IMR-90 (cell line): ENCODE measurements at regions not wholly inside any gene's neighbourhood (a gene's known extent, or its start where the extent isn't known, plus 50 kb on each side); places are given as distances from the start of the nearest gene placed in this dataset.

Source experiments
- BHLHE40 ChIP-seq: fragments of 150-350 bp; IDR thresholded peaks from 2 replicates; pipeline ENCODE4 v1.6.1; 2016; ENCODE audit warnings: mild to moderate bottlenecking, low read depth, low read length
- CHD1 ChIP-seq: IDR thresholded peaks from 2 replicates; pipeline ENCODE4 v1.6.1; 2012; ENCODE audit warnings: low read depth, low read length, improper control_type of control experiment
- FOS ChIP-seq: fragments of 150-350 bp; IDR thresholded peaks from 2 replicates; pipeline ENCODE4 v1.6.1; 2016; ENCODE audit warnings: low read depth, low read length
- MAFK ChIP-seq: IDR thresholded peaks from 2 replicates; pipeline ENCODE4 v1.6.1; 2012; ENCODE audit warnings: low read depth, low read length, improper control_type of control experiment
- MAZ ChIP-seq: IDR thresholded peaks from 2 replicates; pipeline ENCODE4 v1.6.1; 2012; ENCODE audit warnings: low read depth, mild to moderate bottlenecking, low read length, improper control_type of control experiment, moderate library complexity, borderline replicate concordance
- MXI1 ChIP-seq: IDR thresholded peaks from 2 replicates; pipeline ENCODE4 v1.6.1; 2012; ENCODE audit warnings: low read depth, mild to moderate bottlenecking, low read length, moderate library complexity, borderline replicate concordance
- NFE2L2 ChIP-seq: fragments of 150-350 bp; IDR thresholded peaks from 2 replicates; pipeline ENCODE4 v1.6.1; 2016; ENCODE audit warnings: low read depth, mild to moderate bottlenecking, low read length
- POLR2A ChIP-seq: IDR thresholded peaks from 2 replicates; pipeline ENCODE4 v1.6.1; 2012; ENCODE audit warnings: mild to moderate bottlenecking, low read depth, low read length
- RAD21 ChIP-seq: IDR thresholded peaks from 2 replicates; pipeline ENCODE4 v1.6.1; 2012; ENCODE audit warnings: low read length, improper control_type of control experiment
- RCOR1 ChIP-seq: IDR thresholded peaks from 2 replicates; pipeline ENCODE4 v1.6.1; 2012; ENCODE audit warnings: mild to moderate bottlenecking, low read length, improper control_type of control experiment; ENCODE audit not compliant: insufficient replicate concordance
- RFX5 ChIP-seq: IDR thresholded peaks from 2 replicates; pipeline ENCODE4 v1.8.0; 2012; ENCODE audit warnings: low read depth, mild to moderate bottlenecking, low read length, moderate library complexity
- SMC3 ChIP-seq: fragments of 150-350 bp; IDR thresholded peaks from 2 replicates; pipeline ENCODE4 v1.6.1; 2016; ENCODE audit warnings: low read depth, mild to moderate bottlenecking, antibody characterized with exemption, low read length, moderate library complexity
- TF ChIP-seq, protein P1 (sequence below): fragments of 150-350 bp; IDR thresholded peaks from 2 replicates; pipeline ENCODE4 v1.6.1; 2016; ENCODE audit warnings: low read depth, mild to moderate bottlenecking, low read length, moderate library complexity, borderline replicate concordance
- TF ChIP-seq, protein P2 (sequence below): conservative IDR thresholded peaks from 2 replicates; pipeline ENCODE4 v1.5.1; 2012; ENCODE audit warnings: mild to moderate bottlenecking, low read depth, low read length, improper control_type of control experiment

DNA sequence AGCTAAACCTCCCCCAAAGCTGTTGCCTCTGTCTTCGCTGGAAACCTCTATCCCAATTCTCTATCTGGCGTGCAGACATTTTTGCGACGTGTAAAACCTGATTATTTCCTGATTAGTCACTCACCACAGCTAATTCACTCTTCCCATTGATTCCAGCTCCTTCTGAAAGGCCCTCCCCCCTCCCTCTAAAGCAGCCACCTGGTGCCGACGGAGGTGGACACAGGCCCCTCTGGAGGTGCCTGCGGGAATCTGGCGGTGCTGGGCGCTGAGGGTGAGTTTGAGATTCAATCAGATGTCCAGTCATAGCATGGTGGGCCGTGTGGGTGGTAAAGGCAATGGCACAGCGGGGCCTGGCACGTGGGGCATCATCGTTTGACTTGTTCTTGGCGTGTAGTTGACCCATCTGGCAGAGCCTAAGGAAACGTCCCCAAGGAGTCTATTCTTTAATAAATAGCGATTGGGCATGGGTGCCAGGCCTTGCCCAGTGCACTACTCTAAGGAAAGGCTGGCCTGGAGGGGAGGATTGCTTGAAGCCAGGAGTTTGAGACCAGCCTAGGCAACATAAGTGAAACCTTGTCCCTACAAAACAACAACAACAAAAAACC, 271.1 kb upstream of the MVB12B start:
- TF ChIP-seq, protein P1, sequence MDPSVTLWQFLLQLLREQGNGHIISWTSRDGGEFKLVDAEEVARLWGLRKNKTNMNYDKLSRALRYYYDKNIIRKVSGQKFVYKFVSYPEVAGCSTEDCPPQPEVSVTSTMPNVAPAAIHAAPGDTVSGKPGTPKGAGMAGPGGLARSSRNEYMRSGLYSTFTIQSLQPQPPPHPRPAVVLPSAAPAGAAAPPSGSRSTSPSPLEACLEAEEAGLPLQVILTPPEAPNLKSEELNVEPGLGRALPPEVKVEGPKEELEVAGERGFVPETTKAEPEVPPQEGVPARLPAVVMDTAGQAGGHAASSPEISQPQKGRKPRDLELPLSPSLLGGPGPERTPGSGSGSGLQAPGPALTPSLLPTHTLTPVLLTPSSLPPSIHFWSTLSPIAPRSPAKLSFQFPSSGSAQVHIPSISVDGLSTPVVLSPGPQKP, result no peak
- TF ChIP-seq, protein P2, sequence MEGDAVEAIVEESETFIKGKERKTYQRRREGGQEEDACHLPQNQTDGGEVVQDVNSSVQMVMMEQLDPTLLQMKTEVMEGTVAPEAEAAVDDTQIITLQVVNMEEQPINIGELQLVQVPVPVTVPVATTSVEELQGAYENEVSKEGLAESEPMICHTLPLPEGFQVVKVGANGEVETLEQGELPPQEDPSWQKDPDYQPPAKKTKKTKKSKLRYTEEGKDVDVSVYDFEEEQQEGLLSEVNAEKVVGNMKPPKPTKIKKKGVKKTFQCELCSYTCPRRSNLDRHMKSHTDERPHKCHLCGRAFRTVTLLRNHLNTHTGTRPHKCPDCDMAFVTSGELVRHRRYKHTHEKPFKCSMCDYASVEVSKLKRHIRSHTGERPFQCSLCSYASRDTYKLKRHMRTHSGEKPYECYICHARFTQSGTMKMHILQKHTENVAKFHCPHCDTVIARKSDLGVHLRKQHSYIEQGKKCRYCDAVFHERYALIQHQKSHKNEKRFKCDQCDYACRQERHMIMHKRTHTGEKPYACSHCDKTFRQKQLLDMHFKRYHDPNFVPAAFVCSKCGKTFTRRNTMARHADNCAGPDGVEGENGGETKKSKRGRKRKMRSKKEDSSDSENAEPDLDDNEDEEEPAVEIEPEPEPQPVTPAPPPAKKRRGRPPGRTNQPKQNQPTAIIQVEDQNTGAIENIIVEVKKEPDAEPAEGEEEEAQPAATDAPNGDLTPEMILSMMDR, result no peak
- no peak for TF ChIP-seq POLR2A
- TF ChIP-seq MXI1, result no peak
- TF ChIP-seq MAZ, result no peak
- no peak for TF ChIP-seq RFX5
- TF ChIP-seq CHD1, result no peak
- TF ChIP-seq FOS, result no peak
- TF ChIP-seq MAFK, result no peak
- TF ChIP-seq SMC3, result no peak
- no peak for TF ChIP-seq NFE2L2
- no peak for TF ChIP-seq BHLHE40
- no peak for TF ChIP-seq RAD21
- no peak for TF ChIP-seq RCOR1
